GM18520 (cell line): ENCODE measurements at regions not wholly inside any gene's neighbourhood (a gene's known extent, or its start where the extent isn't known, plus 50 kb on each side); places are given as distances from the start of the nearest gene placed in this dataset.

Experiments used
- ATAC-seq: cut with Tn5 transposase; IDR thresholded peaks from one replicate; pipeline ENCODE4 v1.9.1; 2021; ENCODE audit not compliant: unreplicated experiment

DNA sequence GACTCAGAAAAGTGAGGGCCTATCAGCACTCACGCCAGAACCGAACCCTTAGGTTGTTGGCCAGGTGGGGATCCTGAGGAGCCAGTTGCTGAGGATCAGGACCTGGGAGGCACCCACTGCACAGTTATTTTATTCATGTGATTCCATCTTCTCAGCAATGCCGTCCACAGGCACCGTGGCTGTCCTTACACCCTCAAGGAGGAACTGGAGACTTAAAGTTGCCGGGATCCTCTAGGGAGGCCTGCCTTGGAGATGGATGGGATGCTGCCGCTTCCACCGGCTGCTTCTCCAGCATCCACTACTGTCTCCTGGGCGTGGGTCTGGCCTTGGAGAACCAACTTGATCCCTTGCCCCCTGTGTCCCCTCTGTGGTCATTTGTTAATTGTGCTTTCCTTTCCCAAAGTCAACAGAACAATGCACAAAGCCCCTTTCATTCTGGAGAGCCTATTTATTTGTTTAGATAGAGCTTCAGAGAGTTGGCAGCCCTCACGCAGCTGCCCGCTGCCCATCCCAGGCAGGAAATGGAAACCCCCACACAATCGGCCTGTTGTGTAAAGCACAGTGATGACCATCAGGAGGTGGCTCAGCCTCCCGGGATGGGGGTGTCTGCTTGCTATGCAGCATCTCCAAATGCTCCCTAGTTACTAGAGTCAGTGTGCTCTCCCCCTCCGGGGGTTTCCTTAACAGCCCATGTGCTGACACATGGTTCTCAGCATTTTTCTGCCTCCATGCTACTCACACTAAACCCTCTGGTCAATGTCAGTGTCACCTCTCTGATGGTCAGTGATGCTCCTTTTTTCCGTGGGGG lies 52.9 kb upstream of the IGFBP3 start:
- no peak for ATAC-seq

DNA sequence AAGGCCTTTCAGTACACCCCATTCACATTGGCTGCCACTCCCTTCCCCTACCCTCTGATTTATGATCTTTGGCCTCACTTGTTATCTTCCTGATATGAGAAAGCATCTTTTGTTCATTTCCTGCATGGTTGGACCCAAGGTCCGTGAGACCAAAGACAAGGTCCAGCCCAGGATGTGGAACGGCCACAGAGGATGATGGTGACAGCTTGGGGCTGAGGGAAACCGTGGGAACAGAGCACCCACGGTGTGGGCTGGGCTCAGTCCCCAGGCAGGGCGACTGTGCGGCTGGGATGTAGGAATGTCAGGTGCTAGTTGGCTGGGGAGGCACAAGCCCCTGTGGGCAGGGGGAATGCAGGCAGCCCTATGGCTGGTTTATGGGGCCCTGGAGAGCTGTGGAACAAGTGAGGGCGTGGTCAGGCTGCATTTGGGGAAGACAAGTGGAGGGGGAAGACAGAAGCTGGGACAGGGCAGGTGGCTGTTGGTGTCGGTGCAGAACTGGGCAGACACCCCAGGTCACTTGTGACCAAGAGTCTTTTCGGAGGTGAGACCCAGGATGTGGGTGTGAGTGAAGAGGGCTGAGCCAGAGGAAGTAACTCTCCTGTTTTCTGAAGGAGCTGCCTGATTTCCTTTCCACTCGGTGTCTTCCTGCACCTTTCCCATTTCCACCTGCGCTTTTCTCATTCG lies 51.7 kb upstream of the IGFBP3 start:
- ATAC-seq, result no peak

- no peak for ATAC-seq
Measured at GRCh38 chr7:45971661-45972175, 50.6 kb upstream of the IGFBP3 start.

GRCh38 chr7:45971171-45971570 lies 50.1 kb upstream of the IGFBP3 start:
- ATAC-seq, result no peak
